Gastroesophageal sphincter (tissue), 4 donors: ENCODE measurements at regions not wholly inside any gene's neighbourhood (a gene's known extent, or its start where the extent isn't known, plus 50 kb on each side); places are given as distances from the start of the nearest gene placed in this dataset.

Experiments
- ATAC-seq: fragments of 150-250 bp; one replicate; pipeline ENCODE4 v1.9.1; 2016; ENCODE audit warnings: mild to moderate bottlenecking, moderate library complexity
- H3K27ac ChIP-seq, 4 donors: fragments of 200-600 bp; sonication (generic) in 3 of 4; 1 replicate in 3 of 4; 2 replicates in 1 of 4; pipeline ENCODE4 v1.5.1; 2016 to 2019
- H3K27me3 ChIP-seq: fragments of 200-600 bp; sonication (generic); one replicate; pipeline ENCODE4 v1.5.1; 2019
- H3K36me3 ChIP-seq, 2 donors: fragments of 200-600 bp; sonication (generic); one replicate each; pipeline ENCODE4 v1.5.1; 2019; ENCODE audit warnings: control low read depth in 1 of 2
- H3K4me1 ChIP-seq, 3 donors: fragments of 200-600 bp; sonication (generic); 1 replicate in 2 of 3; 2 replicates in 1 of 3; pipeline ENCODE4 v1.5.1; 2016 to 2019; ENCODE audit warnings: control low read depth in 2 of 3
- H3K4me3 ChIP-seq, 2 donors: fragments of 200-600 bp; sonication (generic); one replicate each; pipeline ENCODE4 v1.5.1; 2019; ENCODE audit warnings: mild to moderate bottlenecking in 1 of 2, moderate library complexity in 1 of 2
- H3K9me3 ChIP-seq, 3 donors: fragments of 200-600 bp; sonication (generic); one replicate each; pipeline ENCODE4 v1.5.1; 2017 to 2019; ENCODE audit warnings: control low read depth in 2 of 3
- EP300 ChIP-seq: sonication (generic); formaldehyde crosslinking; IDR thresholded peaks from one replicate; pipeline ENCODE4 v1.6.1; 2017; ENCODE audit warnings: antibody characterized with exemption, mild to moderate bottlenecking
- POLR2A ChIP-seq, 2 donors: fragments of 450-650 bp; IDR thresholded peaks; one replicate each; pipeline ENCODE4 v1.6.1; 2017; ENCODE audit warnings: antibody characterized with exemption in 2 of 2, mild to moderate bottlenecking in 2 of 2, moderate library complexity in 1 of 2
- POLR2AphosphoS5 ChIP-seq: sonication (generic); formaldehyde crosslinking; IDR thresholded peaks from one replicate; pipeline ENCODE4 v1.6.1; 2017; ENCODE audit warnings: antibody characterized with exemption
- WGBS, 2 donors: methylation state at CpG; one replicate each; pipeline ENCODE4 v1.1.5; 2018; ENCODE audit warnings: low coverage in 1 of 2; 5-methylcytosine and 5-hydroxymethylcytosine counted together
- TF ChIP-seq, protein P1 (sequence below), 4 experiments: fragments of 200-600 bp in 2 of 4; fragments of 450-650 bp in 2 of 4; sonication (generic) in 1 of 4; IDR thresholded peaks; one replicate each; pipeline ENCODE4 v1.5.1; 2017 to 2019; ENCODE audit warnings: antibody characterized with exemption in 4 of 4, mild to moderate bottlenecking in 2 of 4, moderate library complexity in 2 of 4

- TF ChIP-seq POLR2AphosphoS5: no peak
- TF ChIP-seq, protein P1, sequence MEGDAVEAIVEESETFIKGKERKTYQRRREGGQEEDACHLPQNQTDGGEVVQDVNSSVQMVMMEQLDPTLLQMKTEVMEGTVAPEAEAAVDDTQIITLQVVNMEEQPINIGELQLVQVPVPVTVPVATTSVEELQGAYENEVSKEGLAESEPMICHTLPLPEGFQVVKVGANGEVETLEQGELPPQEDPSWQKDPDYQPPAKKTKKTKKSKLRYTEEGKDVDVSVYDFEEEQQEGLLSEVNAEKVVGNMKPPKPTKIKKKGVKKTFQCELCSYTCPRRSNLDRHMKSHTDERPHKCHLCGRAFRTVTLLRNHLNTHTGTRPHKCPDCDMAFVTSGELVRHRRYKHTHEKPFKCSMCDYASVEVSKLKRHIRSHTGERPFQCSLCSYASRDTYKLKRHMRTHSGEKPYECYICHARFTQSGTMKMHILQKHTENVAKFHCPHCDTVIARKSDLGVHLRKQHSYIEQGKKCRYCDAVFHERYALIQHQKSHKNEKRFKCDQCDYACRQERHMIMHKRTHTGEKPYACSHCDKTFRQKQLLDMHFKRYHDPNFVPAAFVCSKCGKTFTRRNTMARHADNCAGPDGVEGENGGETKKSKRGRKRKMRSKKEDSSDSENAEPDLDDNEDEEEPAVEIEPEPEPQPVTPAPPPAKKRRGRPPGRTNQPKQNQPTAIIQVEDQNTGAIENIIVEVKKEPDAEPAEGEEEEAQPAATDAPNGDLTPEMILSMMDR (IDR thresholded peaks at IDR 0.05): no peak
- TF ChIP-seq POLR2A (IDR thresholded peaks at IDR 0.05): no peak
- TF ChIP-seq EP300: no peak
- Histone ChIP-seq H3K9me3 (no peaks in the 10 kb centered on the region), H3K36me3 (no peaks in the 10 kb centered on the region), H3K4me1 (no peaks in the 10 kb centered on the region), H3K27ac (no peak overlapping the region), H3K27me3 (peaks cover 68% of the 10 kb centered on the region), H3K4me3 (no peak overlapping the region)
- ATAC-seq: no peak
Observed at GRCh38 chr22:49271369-49271727, 556.3 kb downstream of the BRD1 start.

DNA sequence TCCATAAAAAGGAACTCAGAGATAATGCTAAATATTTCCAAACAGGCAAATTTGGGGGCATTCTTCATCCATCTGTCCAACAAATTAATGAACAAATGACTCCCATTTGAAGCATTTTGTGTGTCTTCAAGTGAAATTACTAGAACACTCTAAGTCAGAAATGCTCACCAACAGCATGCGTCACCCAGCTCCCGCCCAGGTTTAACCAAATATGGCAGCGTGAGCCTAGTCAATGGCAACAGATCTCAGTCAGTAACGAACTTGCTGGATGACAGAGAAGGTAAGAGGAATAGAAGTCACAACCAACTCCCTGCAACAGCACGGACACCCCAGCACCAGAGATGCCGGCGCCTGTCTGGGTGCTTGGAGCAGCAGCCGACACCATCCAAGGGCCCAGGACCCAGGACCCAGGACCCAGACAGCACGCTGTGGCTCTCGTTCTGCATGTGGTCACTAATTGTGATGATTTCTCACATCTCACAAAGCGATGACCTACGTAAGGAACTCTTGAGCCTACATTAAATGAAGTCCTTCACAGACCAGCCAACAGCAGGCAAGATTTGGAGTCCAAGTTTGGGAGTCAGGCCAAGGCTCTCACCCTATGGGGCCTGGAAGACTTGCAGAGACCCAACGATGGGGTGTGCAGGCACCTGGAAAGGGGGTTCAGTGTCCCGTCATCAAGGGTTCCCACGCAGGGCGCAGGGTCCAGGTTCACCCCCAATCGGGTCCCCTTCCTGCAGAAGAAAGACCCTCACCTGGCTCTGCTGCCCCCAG, 556.9 kb downstream of the BRD1 start:
- WGBS, 2 donors: 82% methylated on average over 12 of the region's 17 CpGs; no CpG with 5 or more reads in 1 of the 2 donors
- Histone ChIP-seq H3K27ac (no peak overlapping the region), H3K36me3 (no peaks in the 10 kb centered on the region), H3K4me3 (no peak overlapping the region), H3K9me3 (no peaks in the 10 kb centered on the region), H3K27me3 (peaks cover 65% of the 10 kb centered on the region), H3K4me1 (no peaks in the 10 kb centered on the region)
- no peak for TF ChIP-seq POLR2A (IDR thresholded peaks at IDR 0.05)
- TF ChIP-seq, protein P1 (IDR thresholded peaks at IDR 0.05): no peak
- TF ChIP-seq POLR2AphosphoS5: no peak
- no peak for TF ChIP-seq EP300
- ATAC-seq: no peak

DNA sequence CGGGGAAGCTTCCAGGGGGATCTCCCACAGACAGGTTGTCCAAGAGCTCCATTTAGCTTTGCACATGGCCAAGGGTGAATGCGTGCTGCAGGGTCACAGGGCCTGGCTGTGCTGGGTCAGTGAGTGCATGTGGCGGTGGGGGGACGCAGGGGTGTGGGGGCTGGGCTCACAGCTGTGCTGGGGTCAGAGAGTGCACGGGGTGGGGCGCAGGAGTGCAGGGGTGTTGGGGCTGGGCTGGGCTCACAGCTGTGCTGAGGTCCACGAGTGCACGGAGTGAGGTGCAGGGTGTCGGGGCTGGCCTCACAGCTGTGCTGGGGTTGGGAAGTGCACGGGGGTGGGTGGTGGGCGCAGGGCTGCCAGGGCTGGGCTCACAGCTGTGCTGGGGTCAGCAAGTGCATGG, 557.7 kb downstream of the BRD1 start:
- WGBS, 2 donors: 7% methylated on average over 2 of the region's 11 CpGs; no CpG with 5 or more reads in 1 of the 2 donors
- H3K27me3 ChIP-seq: peaks cover 63% of the 10 kb centered on the region

GRCh38 chr22:49269371-49269770, 558.3 kb downstream of the BRD1 start:
- H3K27me3 ChIP-seq: peaks cover 66% of the 10 kb centered on the region
- H3K4me3 ChIP-seq: no peak overlapping the region
- TF ChIP-seq POLR2A (IDR thresholded peaks at IDR 0.05) (no peak), EP300 (no peak), POLR2AphosphoS5 (no peak)
- TF ChIP-seq, protein P1 (IDR thresholded peaks at IDR 0.05): no peak

More for the DNA sequence above, 557.7 kb downstream of the BRD1 start:
- no peaks in the 10 kb centered on the region for H3K4me1 ChIP-seq
- no peaks in the 10 kb centered on the region for H3K9me3 ChIP-seq
- TF ChIP-seq POLR2A (IDR thresholded peaks at IDR 0.05) (no peak), POLR2AphosphoS5 (no peak), EP300 (no peak)
- TF ChIP-seq, protein P1 (IDR thresholded peaks at IDR 0.05): no peak
- no peak overlapping the region for H3K27ac ChIP-seq
- H3K4me3 ChIP-seq: no peak overlapping the region
- ATAC-seq: no peak
- H3K36me3 ChIP-seq: no peaks in the 10 kb centered on the region

DNA sequence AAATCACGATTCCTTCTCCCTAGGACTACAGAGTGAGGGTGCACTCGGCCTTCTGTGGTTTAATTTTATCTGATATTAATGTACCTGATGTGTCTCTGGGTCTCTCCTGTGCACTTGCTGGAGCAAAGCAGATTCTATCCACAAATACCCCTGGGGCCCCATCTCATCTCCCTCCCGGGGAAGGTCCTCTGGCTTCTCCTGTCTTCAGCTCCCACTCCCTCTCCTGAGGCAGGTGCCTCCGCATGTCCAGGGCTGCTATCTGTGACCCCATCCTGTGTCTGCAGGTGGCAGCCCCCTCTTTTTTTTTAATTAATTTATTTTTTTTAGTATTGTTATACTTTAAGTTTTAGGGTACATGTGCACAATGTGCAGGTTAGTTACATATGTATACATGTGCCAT, 558.7 kb downstream of the BRD1 start:
- Histone ChIP-seq H3K36me3 (no peaks in the 10 kb centered on the region), H3K27ac (no peak overlapping the region), H3K4me1 (no peaks in the 10 kb centered on the region), H3K4me3 (no peak overlapping the region), H3K27me3 (peaks cover 66% of the 10 kb centered on the region), H3K9me3 (no peaks in the 10 kb centered on the region)
- WGBS, 2 donors: 44 to 46% methylated on average over 4 of the region's 4 CpGs
- TF ChIP-seq, protein P1 (IDR thresholded peaks at IDR 0.05): no peak
- no peak for TF ChIP-seq POLR2AphosphoS5
- TF ChIP-seq EP300: no peak
- no peak for TF ChIP-seq POLR2A (IDR thresholded peaks at IDR 0.05)
- ATAC-seq: no peak

More at GRCh38 chr22:49269371-49269770, 558.3 kb downstream of the BRD1 start:
- Histone ChIP-seq H3K4me1 (no peaks in the 10 kb centered on the region), H3K36me3 (no peaks in the 10 kb centered on the region), H3K27ac (no peak overlapping the region), H3K9me3 (no peaks in the 10 kb centered on the region)
- WGBS, 2 donors: 7% methylated on average over 5 of the region's 6 CpGs; no CpG with 5 or more reads in 1 of the 2 donors
- ATAC-seq: no peak
